HCT116 (cell line): ENCODE measurements at regions not wholly inside any gene's neighbourhood (a gene's known extent, or its start where the extent isn't known, plus 50 kb on each side); places are given as distances from the start of the nearest gene placed in this dataset.

Source experiments
- ELF1 ChIP-seq: IDR thresholded peaks from 2 replicates; pipeline ENCODE4 v1.6.1; 2012; ENCODE audit warnings: low read depth, borderline replicate concordance
- EZH2 ChIP-seq: fragments of 200-600 bp; sonication (generic); IDR thresholded peaks from 2 replicates; pipeline ENCODE4 v1.6.1; 2017; ENCODE audit warnings: antibody characterized with exemption, mixed run types
- EZH2phosphoT487 ChIP-seq: fragments of 200-600 bp; IDR thresholded peaks from 2 replicates; pipeline ENCODE4 v1.6.1; 2018; ENCODE audit warnings: antibody characterized with exemption, borderline replicate concordance
- JUND ChIP-seq: IDR thresholded peaks from 2 replicates; pipeline ENCODE4 v1.6.1; 2012
- POLR2A ChIP-seq: IDR thresholded peaks from 2 replicates; pipeline ENCODE4 v1.7.0; 2011; ENCODE audit warnings: borderline replicate concordance; ENCODE audit not compliant: insufficient read depth, insufficient read length; ENCODE audit errors: extremely low read depth
- POLR2AphosphoS5 ChIP-seq: IDR thresholded peaks from 2 replicates; pipeline ENCODE4 v1.6.1; 2011; ENCODE audit warnings: mild to moderate bottlenecking, low read depth, low read length, moderate library complexity
- SRF ChIP-seq: IDR thresholded peaks from 2 replicates; pipeline ENCODE4 v1.6.1; 2012; ENCODE audit warnings: low read depth
- TCF7L2 ChIP-seq: IDR thresholded peaks from 2 replicates; pipeline ENCODE4 v1.7.0; 2011; ENCODE audit warnings: borderline replicate concordance, inconsistent platforms; ENCODE audit not compliant: insufficient read depth, insufficient read length; ENCODE audit errors: extremely low read depth
- YY1 ChIP-seq: IDR thresholded peaks from 2 replicates; pipeline ENCODE4 v1.6.1; 2011; ENCODE audit warnings: low read length, low read depth, moderate library complexity, mild to moderate bottlenecking; ENCODE audit not compliant: insufficient replicate concordance; ENCODE audit errors: extremely low read depth
- ZFX ChIP-seq: fragments of 450-650 bp; IDR thresholded peaks from 2 replicates; pipeline ENCODE4 v1.6.1; 2017
- TF ChIP-seq, protein P1 (sequence below), 3 experiments: fragments of 200-600 bp in 1 of 3; sonication (generic) in 1 of 3; IDR thresholded peaks in 2 of 3; conservative IDR thresholded peaks in 1 of 3; 2 replicates each; pipeline ENCODE4 v1.5.1; 2012 to 2017; ENCODE audit warnings: low read depth in 2 of 3, low read length in 2 of 3, antibody characterized with exemption in 1 of 3, borderline replicate concordance in 1 of 3, control low read depth in 1 of 3, mild to moderate bottlenecking in 1 of 3, mixed read lengths in 1 of 3, mixed run types in 1 of 3, moderate library complexity in 1 of 3; ENCODE audit not compliant: insufficient read depth in 1 of 3
- TF ChIP-seq, protein P2 (sequence below): IDR thresholded peaks from 2 replicates; pipeline ENCODE4 v1.6.1; 2012; ENCODE audit warnings: low read depth
- TF ChIP-seq, protein P3 (sequence below): IDR thresholded peaks from 2 replicates; pipeline ENCODE4 v1.6.1; 2012
- TF ChIP-seq, protein P4 (sequence below): IDR thresholded peaks from 2 replicates; pipeline ENCODE4 v1.6.1; 2011; ENCODE audit warnings: mild to moderate bottlenecking, low read length, moderate library complexity; ENCODE audit not compliant: insufficient replicate concordance; ENCODE audit errors: extremely low read depth

DNA sequence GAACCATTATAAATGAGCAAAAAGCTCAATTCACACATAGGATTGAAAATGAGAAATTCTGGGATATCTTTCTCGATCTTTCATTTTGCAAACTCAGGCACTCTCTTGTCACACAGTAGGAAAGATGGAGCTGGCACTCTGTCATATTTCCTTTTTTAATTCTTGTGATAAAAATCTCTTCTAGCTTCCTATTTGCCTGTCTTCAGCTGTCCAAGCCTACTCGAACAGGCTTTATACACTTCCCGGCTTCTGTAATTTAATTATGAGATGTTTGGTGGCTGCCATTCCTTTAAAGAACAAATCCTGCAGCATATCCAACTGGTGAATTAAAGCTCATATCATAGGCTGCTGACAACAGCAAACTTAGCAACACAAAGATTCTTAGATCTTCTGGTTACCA is 1484.3 kb upstream of the PIK3C3 start:
- TF ChIP-seq POLR2A: no peak
- TF ChIP-seq, protein P1, sequence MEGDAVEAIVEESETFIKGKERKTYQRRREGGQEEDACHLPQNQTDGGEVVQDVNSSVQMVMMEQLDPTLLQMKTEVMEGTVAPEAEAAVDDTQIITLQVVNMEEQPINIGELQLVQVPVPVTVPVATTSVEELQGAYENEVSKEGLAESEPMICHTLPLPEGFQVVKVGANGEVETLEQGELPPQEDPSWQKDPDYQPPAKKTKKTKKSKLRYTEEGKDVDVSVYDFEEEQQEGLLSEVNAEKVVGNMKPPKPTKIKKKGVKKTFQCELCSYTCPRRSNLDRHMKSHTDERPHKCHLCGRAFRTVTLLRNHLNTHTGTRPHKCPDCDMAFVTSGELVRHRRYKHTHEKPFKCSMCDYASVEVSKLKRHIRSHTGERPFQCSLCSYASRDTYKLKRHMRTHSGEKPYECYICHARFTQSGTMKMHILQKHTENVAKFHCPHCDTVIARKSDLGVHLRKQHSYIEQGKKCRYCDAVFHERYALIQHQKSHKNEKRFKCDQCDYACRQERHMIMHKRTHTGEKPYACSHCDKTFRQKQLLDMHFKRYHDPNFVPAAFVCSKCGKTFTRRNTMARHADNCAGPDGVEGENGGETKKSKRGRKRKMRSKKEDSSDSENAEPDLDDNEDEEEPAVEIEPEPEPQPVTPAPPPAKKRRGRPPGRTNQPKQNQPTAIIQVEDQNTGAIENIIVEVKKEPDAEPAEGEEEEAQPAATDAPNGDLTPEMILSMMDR (IDR thresholded peaks at IDR 0.05 in 2 of 3, conservative IDR thresholded peaks at IDR 0.05 in 1 of 3; ENCODE audit: borderline replicate concordance in 1 of 3, insufficient read depth in 1 of 3, low read depth in 2 of 3, low read length in 2 of 3): no peak
- TF ChIP-seq, protein P2, sequence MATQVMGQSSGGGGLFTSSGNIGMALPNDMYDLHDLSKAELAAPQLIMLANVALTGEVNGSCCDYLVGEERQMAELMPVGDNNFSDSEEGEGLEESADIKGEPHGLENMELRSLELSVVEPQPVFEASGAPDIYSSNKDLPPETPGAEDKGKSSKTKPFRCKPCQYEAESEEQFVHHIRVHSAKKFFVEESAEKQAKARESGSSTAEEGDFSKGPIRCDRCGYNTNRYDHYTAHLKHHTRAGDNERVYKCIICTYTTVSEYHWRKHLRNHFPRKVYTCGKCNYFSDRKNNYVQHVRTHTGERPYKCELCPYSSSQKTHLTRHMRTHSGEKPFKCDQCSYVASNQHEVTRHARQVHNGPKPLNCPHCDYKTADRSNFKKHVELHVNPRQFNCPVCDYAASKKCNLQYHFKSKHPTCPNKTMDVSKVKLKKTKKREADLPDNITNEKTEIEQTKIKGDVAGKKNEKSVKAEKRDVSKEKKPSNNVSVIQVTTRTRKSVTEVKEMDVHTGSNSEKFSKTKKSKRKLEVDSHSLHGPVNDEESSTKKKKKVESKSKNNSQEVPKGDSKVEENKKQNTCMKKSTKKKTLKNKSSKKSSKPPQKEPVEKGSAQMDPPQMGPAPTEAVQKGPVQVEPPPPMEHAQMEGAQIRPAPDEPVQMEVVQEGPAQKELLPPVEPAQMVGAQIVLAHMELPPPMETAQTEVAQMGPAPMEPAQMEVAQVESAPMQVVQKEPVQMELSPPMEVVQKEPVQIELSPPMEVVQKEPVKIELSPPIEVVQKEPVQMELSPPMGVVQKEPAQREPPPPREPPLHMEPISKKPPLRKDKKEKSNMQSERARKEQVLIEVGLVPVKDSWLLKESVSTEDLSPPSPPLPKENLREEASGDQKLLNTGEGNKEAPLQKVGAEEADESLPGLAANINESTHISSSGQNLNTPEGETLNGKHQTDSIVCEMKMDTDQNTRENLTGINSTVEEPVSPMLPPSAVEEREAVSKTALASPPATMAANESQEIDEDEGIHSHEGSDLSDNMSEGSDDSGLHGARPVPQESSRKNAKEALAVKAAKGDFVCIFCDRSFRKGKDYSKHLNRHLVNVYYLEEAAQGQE: no peak
- TF ChIP-seq EZH2phosphoT487: no peak
- TF ChIP-seq POLR2AphosphoS5: no peak
- TF ChIP-seq, protein P3, sequence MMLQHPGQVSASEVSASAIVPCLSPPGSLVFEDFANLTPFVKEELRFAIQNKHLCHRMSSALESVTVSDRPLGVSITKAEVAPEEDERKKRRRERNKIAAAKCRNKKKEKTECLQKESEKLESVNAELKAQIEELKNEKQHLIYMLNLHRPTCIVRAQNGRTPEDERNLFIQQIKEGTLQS: no peak
- TF ChIP-seq EZH2: no peak
- TF ChIP-seq ELF1: no peak
- no peak for TF ChIP-seq SRF
- no peak for TF ChIP-seq ZFX
- TF ChIP-seq YY1: no peak
- no peak for TF ChIP-seq JUND
- TF ChIP-seq, protein P4, sequence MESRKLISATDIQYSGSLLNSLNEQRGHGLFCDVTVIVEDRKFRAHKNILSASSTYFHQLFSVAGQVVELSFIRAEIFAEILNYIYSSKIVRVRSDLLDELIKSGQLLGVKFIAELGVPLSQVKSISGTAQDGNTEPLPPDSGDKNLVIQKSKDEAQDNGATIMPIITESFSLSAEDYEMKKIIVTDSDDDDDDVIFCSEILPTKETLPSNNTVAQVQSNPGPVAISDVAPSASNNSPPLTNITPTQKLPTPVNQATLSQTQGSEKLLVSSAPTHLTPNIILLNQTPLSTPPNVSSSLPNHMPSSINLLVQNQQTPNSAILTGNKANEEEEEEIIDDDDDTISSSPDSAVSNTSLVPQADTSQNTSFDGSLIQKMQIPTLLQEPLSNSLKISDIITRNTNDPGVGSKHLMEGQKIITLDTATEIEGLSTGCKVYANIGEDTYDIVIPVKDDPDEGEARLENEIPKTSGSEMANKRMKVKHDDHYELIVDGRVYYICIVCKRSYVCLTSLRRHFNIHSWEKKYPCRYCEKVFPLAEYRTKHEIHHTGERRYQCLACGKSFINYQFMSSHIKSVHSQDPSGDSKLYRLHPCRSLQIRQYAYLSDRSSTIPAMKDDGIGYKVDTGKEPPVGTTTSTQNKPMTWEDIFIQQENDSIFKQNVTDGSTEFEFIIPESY: no peak
- no peak for TF ChIP-seq TCF7L2
